GM12878 (cell line): ENCODE measurements at regions not wholly inside any gene's neighbourhood (a gene's known extent, or its start where the extent isn't known, plus 50 kb on each side); places are given as distances from the start of the nearest gene placed in this dataset.
"Not testable (repeated sequence)": the region's sequence is repeated elsewhere in the genome, so short reads cannot be mapped to it uniquely, and the experiment has no call there.

Experiments used
- ATAC-seq: fragments of 200-7000 bp; cut with Tn5 transposase; 3 replicates; pipeline ENCODE4 v1.9.1; 2020; ENCODE audit warnings: mild to moderate bottlenecking, moderate library complexity
- BruUV-seq: library from RNA; stranded (reverse); fragments of 400-500 nt; replicated peaks from 2 replicates; lab custom pipeline; 2021; lab: Mats Ljungman, UMichigan
- CTCF ChIA-PET: fragments of 300-600 bp; sonication (Branson Sonifier 250); formaldehyde crosslinking; extraction: SDS; loops from one replicate; lab custom pipeline; 2021; ENCODE audit warnings: inconsistent platforms; lab: Yijun Ruan, JAX
- POLR2A ChIA-PET: fragments of 350-600 bp; formaldehyde crosslinking; extraction: SDS; loops from one replicate; lab custom pipeline; 2021; ENCODE audit warnings: inconsistent platforms; lab: Charles Lee
- RAD21 ChIA-PET: fragments of 300-600 bp; sonication (Branson Sonifier 250); formaldehyde crosslinking; loops from one replicate; lab custom pipeline; 2023; ENCODE audit warnings: antibody characterized with exemption; ENCODE audit not compliant: unreplicated experiment; lab: Charles Lee
- SMC1A ChIA-PET: fragments of 300-600 bp; sonication (Branson Sonifier 250); formaldehyde crosslinking; loops from one replicate; lab custom pipeline; 2023; ENCODE audit not compliant: unreplicated experiment, uncharacterized antibody; lab: Charles Lee
- DNase-seq: peaks from one replicate; pipeline ENCODE4 v3.0.0-alpha.2; 2011; ENCODE audit warnings: low read depth, low spot score
- FAIRE-seq: peaks from 3 replicates; lab custom pipeline; 2011; peaks lifted over from hg19 to GRCh38; lab: Jason Lieb, UNC
- H2AFZ ChIP-seq: 2 replicates; pipeline ENCODE4 v1.6.0; 2011; ENCODE audit warnings: low read depth, low read length, control low read depth; ENCODE audit not compliant: control insufficient read depth
- H3K27ac ChIP-seq: 2 replicates; pipeline ENCODE4 v1.5.1; 2011; ENCODE audit warnings: control low read depth; ENCODE audit not compliant: control insufficient read depth, insufficient read depth
- H3K27me3 ChIP-seq, 2 experiments: replicated peaks in 1 of 2; 2 replicates each; pipeline versions ENCODE4 v1.6.0 to v1.6.1; 2011; ENCODE audit warnings: low read length in 1 of 2; ENCODE audit not compliant: control insufficient read depth in 2 of 2, insufficient read depth in 2 of 2
- H3K36me3 ChIP-seq, 2 experiments: 2 replicates each; pipeline ENCODE4 v1.5.1; 2011; ENCODE audit warnings: low read length in 1 of 2; ENCODE audit not compliant: control insufficient read depth in 2 of 2, insufficient read depth in 2 of 2
- H3K4me1 ChIP-seq: 2 replicates; pipeline ENCODE4 v1.6.1; 2011; ENCODE audit warnings: mild to moderate bottlenecking, low read length, moderate library complexity, mixed read lengths; ENCODE audit not compliant: control insufficient read depth, insufficient read depth
- H3K4me2 ChIP-seq: 2 replicates; pipeline ENCODE4 v1.6.0; 2011; ENCODE audit warnings: control low read depth; ENCODE audit not compliant: control insufficient read depth, insufficient read depth
- H3K4me3 ChIP-seq: fragments of 200-600 bp; sonication (generic); 2 replicates; pipeline ENCODE4 v1.5.1; 2016
- H3K79me2 ChIP-seq: 2 replicates; pipeline ENCODE4 v1.6.0; 2011; ENCODE audit warnings: low read length; ENCODE audit not compliant: control insufficient read depth, insufficient read depth
- H3K9ac ChIP-seq: 2 replicates; pipeline ENCODE4 v1.8.0; 2011; ENCODE audit warnings: low read length, control low read depth, mixed read lengths; ENCODE audit not compliant: control insufficient read depth, insufficient read depth
- H3K9me3 ChIP-seq: replicated peaks from 3 replicates; pipeline ENCODE4 v1.5.1; 2011; ENCODE audit warnings: mild to moderate bottlenecking, low read length; ENCODE audit not compliant: control insufficient read depth, insufficient read depth
- H4K20me1 ChIP-seq: 2 replicates; pipeline ENCODE4 v1.6.0; 2011; ENCODE audit not compliant: control insufficient read depth, insufficient read depth
- ATF3 ChIP-seq: IDR thresholded peaks from 2 replicates; pipeline ENCODE4 v1.6.1; 2011; ENCODE audit warnings: low read depth, mild to moderate bottlenecking, low read length, moderate library complexity, borderline replicate concordance; ENCODE audit errors: extremely low read depth
- BHLHE40 ChIP-seq, 2 experiments: fragments of 450-650 bp in 1 of 2; IDR thresholded peaks; 2 replicates each; pipeline ENCODE4 v1.6.1; 2011 to 2017; ENCODE audit warnings: low read depth in 2 of 2, borderline replicate concordance in 1 of 2, improper control_type of control experiment in 1 of 2, low read length in 1 of 2, mild to moderate bottlenecking in 1 of 2
- BRCA1 ChIP-seq: IDR thresholded peaks from 2 replicates; pipeline ENCODE4 v1.6.1; 2011; ENCODE audit warnings: low read depth, low read length, improper control_type of control experiment
- CREB1 ChIP-seq: IDR thresholded peaks from 2 replicates; pipeline ENCODE4 v1.6.1; 2012; ENCODE audit warnings: low read depth, mild to moderate bottlenecking, inconsistent platforms
- E2F8 ChIP-seq: fragments of 450-650 bp; IDR thresholded peaks from 2 replicates; pipeline ENCODE4 v1.6.1; 2018; ENCODE audit warnings: mild to moderate bottlenecking, low read depth, moderate library complexity; ENCODE audit not compliant: partially characterized antibody
- ESRRA ChIP-seq: IDR thresholded peaks from 2 replicates; pipeline ENCODE4 v1.6.1; 2012; ENCODE audit warnings: mild to moderate bottlenecking, low read length, improper control_type of control experiment
- IKZF2 ChIP-seq, 2 experiments: fragments of 450-650 bp; IDR thresholded peaks; 2 replicates each; pipeline ENCODE4 v1.6.1; 2017; ENCODE audit warnings: mild to moderate bottlenecking in 2 of 2, moderate library complexity in 2 of 2
- MEF2A ChIP-seq: IDR thresholded peaks from 2 replicates; pipeline ENCODE4 v1.6.1; 2011; ENCODE audit warnings: low read depth, mild to moderate bottlenecking, low read length, moderate library complexity; ENCODE audit not compliant: insufficient read depth
- NR2C1 ChIP-seq: fragments of 450-650 bp; IDR thresholded peaks from 2 replicates; pipeline ENCODE4 v1.6.1; 2017; ENCODE audit warnings: antibody characterized with exemption, mild to moderate bottlenecking, moderate library complexity
- PML ChIP-seq: IDR thresholded peaks from 2 replicates; pipeline ENCODE4 v1.6.1; 2012; ENCODE audit warnings: low read length, inconsistent platforms
- RB1 ChIP-seq: fragments of 450-650 bp; formaldehyde crosslinking; IDR thresholded peaks from 2 replicates; pipeline ENCODE4 v1.6.1; 2017; ENCODE audit warnings: mild to moderate bottlenecking, borderline replicate concordance
- RELA ChIP-seq: fragments of 450-650 bp; IDR thresholded peaks from 2 replicates; pipeline ENCODE4 v1.8.0; 2014; ENCODE audit warnings: borderline replicate concordance; ENCODE audit not compliant: partially characterized antibody
- ZNF207 ChIP-seq: fragments of 450-650 bp; IDR thresholded peaks from 2 replicates; pipeline ENCODE4 v1.6.1; 2014; ENCODE audit warnings: antibody characterized with exemption, mild to moderate bottlenecking, borderline replicate concordance
- WGBS: methylation state at CpG from one replicate; pipeline ENCODE4 v1.1.6; 2016; ENCODE audit warnings: low lambda C conversion rate; ENCODE audit not compliant: insufficient replicate concordance, insufficient coverage; ENCODE audit errors: missing lambda C conversion rate; 5-methylcytosine and 5-hydroxymethylcytosine counted together
- in situ Hi-C: fragments of 300-500 bp; cut with MboI; formaldehyde crosslinking; loops from 9 replicates; pipeline ENCODE4 v1.14.3; 2018; ENCODE audit warnings: mixed read lengths
- intact Hi-C: fragments of 100-400 bp; cut with micrococcal nuclease; formaldehyde crosslinking; loops from one replicate; pipeline ENCODE4 v1.14.2; 2022; ENCODE audit not compliant: unreplicated experiment

GRCh38 chr4:118591339-118592046, 93.7 kb upstream of the METTL14 start (continued):
- TF ChIP-seq E2F8, result peak; percentile 81
- peak; percentile 99 for TF ChIP-seq CREB1
- peak; percentile 69 for TF ChIP-seq BRCA1
- peak; percentile 85 for TF ChIP-seq RELA
- TF ChIP-seq IKZF2 (IDR thresholded peaks at IDR 0.05), result peak in 1 of 2 experiments; percentile 14; a peak in 1 of 4 replicates
- 0 out of 2 replicates have a peak, but pooled peaks have one; percentile 34 for TF ChIP-seq RB1
- peak; percentile 80; the same call in 1 of the 2 replicates for TF ChIP-seq ATF3
- TF ChIP-seq ZNF207, result peak; percentile 59; the same call in 1 of the 2 replicates
- peak in 1 of 2 experiments; percentile 39; a peak in 2 of 4 replicates for TF ChIP-seq BHLHE40 (IDR thresholded peaks at IDR 0.05; ENCODE audit: borderline replicate concordance in 1 of 2, low read depth in 2 of 2, low read length in 1 of 2)
- 0 out of 2 replicates have a peak, but pooled peaks have one; percentile 8 for TF ChIP-seq MEF2A
- TF ChIP-seq ESRRA, result peak; percentile 72; the same call in 1 of the 2 replicates
- TF ChIP-seq PML, result 0 out of 2 replicates have a peak, but pooled peaks have one; percentile 45
- TF ChIP-seq NR2C1, result 0 out of 2 replicates have a peak, but pooled peaks have one; percentile 26

GRCh38 chr4:118592289-118592688, 92.9 kb upstream of the METTL14 start:
- FAIRE-seq, ATAC-seq, H3K27me3 ChIP-seq, H3K9me3 ChIP-seq, BruUV-seq, H3K79me2 ChIP-seq, SMC1A ChIA-PET, H3K36me3 ChIP-seq, POLR2A ChIA-PET, in situ Hi-C loops, H3K27ac ChIP-seq, intact Hi-C loops, RAD21 ChIA-PET, H2AFZ ChIP-seq, CTCF ChIA-PET, DNase-seq, H3K4me1 ChIP-seq, H4K20me1 ChIP-seq, H3K4me2 ChIP-seq: not testable (repeated sequence)
- Histone ChIP-seq H3K9ac (peak overlapping the region; percentile 44; the same call in 1 of the 2 replicates), H3K4me3 (0 out of 2 replicates have a peak overlapping the region, but pooled peaks have one; percentile 41)
- WGBS, result 89% methylated on average over 14 of the region's 14 CpGs

GRCh38 chr4:118595883-118596282, 89.3 kb upstream of the METTL14 start:
- H3K79me2 ChIP-seq, ATAC-seq, H3K27me3 ChIP-seq, CTCF ChIA-PET, H2AFZ ChIP-seq, H4K20me1 ChIP-seq, H3K4me1 ChIP-seq, H3K4me2 ChIP-seq, RAD21 ChIA-PET, DNase-seq, POLR2A ChIA-PET, intact Hi-C loops, FAIRE-seq, in situ Hi-C loops, H3K9ac ChIP-seq, SMC1A ChIA-PET, H3K9me3 ChIP-seq, H3K4me3 ChIP-seq, H3K27ac ChIP-seq, BruUV-seq, H3K36me3 ChIP-seq: not testable (repeated sequence)
- WGBS, result 90% methylated on average over 3 of the region's 3 CpGs
